A549 (cell line): ENCODE measurements at regions not wholly inside any gene's neighbourhood (a gene's known extent, or its start where the extent isn't known, plus 50 kb on each side); places are given as distances from the start of the nearest gene placed in this dataset.

Experiments
- POLR2A ChIP-seq: IDR thresholded peaks from 2 replicates; pipeline ENCODE4 v1.6.1; 2012; ENCODE audit warnings: mild to moderate bottlenecking, low read length
- TF ChIP-seq, protein P1 (sequence below): fragments of 450-650 bp; IDR thresholded peaks from 2 replicates; pipeline ENCODE4 v1.6.1; 2014; ENCODE audit warnings: antibody characterized with exemption

DNA sequence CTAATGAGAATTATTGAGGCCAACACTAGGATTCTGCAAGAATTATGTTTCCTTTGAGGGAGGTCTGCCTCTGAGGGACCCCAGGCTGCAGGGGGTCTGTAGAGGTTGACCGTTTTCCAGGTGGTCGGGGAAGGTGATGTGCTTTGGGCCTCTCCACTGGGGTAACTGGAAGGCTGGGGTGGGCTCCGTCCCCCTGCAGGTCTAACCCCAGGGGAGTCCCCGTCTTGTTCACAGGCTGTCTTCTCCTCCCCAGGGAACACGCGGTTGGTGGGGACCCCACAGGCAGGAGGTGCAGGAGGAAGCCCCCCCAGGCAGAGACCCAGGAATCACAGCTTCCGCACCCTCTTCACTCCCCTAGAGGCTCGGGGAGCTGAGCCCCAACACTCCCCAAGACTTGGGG lies 726.4 kb downstream of the BRD1 start:
- TF ChIP-seq, protein P1, sequence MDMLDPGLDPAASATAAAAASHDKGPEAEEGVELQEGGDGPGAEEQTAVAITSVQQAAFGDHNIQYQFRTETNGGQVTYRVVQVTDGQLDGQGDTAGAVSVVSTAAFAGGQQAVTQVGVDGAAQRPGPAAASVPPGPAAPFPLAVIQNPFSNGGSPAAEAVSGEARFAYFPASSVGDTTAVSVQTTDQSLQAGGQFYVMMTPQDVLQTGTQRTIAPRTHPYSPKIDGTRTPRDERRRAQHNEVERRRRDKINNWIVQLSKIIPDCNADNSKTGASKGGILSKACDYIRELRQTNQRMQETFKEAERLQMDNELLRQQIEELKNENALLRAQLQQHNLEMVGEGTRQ: no peak
- no peak for TF ChIP-seq POLR2A
